VCaP (cell line): ENCODE measurements at regions not wholly inside any gene's neighbourhood (a gene's known extent, or its start where the extent isn't known, plus 50 kb on each side); places are given as distances from the start of the nearest gene placed in this dataset.

Experiments
- H3K27ac ChIP-seq: fragments of 450-650 bp; 2 replicates; pipeline ENCODE4 v1.5.1; 2017
- TF ChIP-seq, protein P1 (sequence below): fragments of 450-650 bp; conservative IDR thresholded peaks from 2 replicates; pipeline ENCODE4 v1.5.1; 2017; ENCODE audit warnings: mild to moderate bottlenecking, moderate library complexity

DNA sequence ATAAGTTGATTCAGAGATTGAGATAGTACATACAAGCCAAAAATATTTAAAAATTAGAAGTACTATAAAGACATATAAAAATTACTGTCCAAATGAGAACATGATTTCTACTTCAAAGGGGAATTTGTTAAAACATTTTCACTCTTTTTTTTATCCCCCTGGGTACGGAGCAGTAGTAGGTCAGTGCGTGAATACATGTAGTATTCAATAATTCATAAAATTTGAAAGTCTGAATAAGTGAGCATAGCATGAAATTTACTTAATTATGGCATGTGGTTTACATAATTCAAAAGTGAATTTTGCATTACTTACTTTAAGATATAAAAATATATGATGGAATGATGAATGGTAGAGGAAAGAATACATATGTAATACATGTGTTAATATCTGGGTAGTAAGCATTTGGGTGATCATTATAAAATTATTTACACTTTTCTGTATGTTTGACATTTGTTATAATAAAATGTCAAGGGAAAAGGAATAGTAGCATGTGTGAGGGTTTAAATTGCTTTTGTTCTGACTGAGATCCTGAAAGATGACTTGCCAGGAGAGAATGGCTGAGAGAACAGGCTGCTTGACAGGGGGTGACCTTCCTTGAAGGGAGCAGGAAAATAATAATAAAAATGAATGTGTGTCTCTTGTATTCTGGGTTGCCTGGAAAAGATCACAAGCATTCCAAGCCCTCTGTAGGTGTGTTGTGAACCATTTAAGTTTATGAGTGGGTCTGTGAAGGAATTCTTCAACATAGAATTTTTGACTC, 1178.8 kb downstream of the ZPLD1 start:
- TF ChIP-seq, protein P1, sequence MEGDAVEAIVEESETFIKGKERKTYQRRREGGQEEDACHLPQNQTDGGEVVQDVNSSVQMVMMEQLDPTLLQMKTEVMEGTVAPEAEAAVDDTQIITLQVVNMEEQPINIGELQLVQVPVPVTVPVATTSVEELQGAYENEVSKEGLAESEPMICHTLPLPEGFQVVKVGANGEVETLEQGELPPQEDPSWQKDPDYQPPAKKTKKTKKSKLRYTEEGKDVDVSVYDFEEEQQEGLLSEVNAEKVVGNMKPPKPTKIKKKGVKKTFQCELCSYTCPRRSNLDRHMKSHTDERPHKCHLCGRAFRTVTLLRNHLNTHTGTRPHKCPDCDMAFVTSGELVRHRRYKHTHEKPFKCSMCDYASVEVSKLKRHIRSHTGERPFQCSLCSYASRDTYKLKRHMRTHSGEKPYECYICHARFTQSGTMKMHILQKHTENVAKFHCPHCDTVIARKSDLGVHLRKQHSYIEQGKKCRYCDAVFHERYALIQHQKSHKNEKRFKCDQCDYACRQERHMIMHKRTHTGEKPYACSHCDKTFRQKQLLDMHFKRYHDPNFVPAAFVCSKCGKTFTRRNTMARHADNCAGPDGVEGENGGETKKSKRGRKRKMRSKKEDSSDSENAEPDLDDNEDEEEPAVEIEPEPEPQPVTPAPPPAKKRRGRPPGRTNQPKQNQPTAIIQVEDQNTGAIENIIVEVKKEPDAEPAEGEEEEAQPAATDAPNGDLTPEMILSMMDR, result no peak
- H3K27ac ChIP-seq, result no peak overlapping the region

DNA sequence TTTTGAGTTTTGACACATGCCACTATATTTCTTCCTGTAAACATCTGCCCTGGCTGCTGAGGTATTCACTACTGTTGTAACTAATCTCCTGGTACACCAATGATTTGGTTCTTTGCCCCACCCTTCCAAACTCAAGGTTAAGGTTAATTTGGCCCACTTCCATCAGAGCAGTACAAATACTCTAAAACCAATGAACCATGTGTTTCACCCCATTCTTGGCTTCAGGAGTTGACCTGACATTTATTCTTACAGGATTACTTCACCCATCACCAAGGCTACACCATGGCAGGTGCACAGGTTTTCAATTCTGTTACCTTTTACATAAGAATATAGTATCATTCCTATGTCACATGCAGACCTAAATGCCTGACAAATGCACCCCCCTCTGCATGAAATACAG, 1179.9 kb downstream of the ZPLD1 start:
- no peak overlapping the region for H3K27ac ChIP-seq
- TF ChIP-seq, protein P1, result no peak

DNA sequence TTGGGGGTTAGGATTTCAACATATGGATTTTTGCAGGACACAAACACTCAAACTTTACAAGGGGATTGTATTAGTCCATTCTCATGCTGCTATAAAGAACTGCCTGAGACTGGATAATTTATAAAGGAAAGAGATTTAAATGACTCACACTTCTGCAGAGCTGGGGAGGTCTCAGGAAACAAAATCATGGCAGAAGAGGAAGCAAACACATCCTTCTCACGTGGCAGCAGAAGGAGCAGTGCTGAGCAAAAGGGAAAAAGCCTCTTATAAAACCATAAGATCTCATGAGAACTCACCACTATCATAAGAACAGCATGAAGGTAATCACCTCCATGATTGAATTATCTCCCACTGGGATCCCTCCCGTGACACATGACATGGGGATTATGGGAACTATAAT, 1183.1 kb downstream of the ZPLD1 start:
- TF ChIP-seq, protein P1, result no peak
- no peak overlapping the region for H3K27ac ChIP-seq

DNA sequence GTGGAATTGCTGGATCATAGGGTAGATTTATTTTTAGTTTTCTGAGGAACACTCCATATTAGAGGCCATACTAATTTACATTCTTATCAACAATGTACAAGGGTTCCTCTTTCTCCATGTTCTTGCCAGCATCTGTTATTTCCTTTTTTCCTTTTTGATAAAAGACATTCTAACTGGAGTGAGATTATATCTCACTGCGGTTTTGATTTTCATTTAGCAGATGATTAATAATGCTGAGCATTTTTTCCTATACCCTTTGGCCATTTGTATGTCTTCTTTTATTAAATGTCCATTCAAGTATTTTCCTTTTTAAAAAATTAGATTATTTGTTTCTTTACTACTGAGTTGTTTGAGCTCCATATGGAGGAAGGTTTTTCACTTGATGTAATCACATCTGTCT, 1189.5 kb downstream of the ZPLD1 start:
- TF ChIP-seq, protein P1, result no peak
- no peak overlapping the region for H3K27ac ChIP-seq

DNA sequence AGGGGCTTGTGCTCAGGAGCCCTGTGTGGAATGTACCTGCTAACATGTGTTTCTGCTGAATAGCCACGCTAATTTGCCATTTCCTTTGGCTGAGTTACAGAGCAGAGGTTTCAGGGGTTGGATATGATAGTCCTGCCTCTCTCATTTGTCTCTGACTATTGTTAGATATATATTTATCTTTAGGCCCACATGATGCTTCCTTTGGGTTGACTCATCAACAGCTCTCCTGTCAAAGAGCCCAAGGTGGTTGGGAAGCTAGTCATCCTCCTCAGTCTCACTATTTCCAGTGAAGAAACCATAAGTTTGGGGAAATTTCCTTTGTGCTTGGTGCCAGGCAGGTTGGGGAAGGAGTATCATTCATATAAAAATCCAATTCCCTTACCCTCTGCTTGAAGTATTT, 1194.6 kb downstream of the ZPLD1 start:
- no peak overlapping the region for H3K27ac ChIP-seq
- TF ChIP-seq, protein P1, result no peak

DNA sequence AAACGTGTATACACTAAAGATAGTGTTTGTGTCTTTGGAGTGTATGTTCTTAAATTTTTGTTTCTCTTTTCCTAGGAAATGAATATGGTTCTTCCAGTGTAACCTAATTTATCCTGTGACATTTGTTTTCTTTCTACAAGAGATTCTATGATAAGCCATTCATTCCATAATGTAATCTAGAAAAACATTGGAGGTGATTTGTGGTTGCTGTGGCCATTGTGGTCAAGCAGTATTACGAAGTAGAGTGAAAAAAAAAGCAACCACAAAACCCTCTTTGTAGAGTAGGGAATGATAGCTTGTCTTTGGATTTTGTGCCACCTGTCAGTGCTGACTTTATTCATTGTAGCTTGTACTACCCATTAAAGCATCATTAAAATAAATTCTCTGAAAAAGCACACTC, 1209.6 kb downstream of the ZPLD1 start:
- TF ChIP-seq, protein P1, result no peak
- H3K27ac ChIP-seq, result no peak overlapping the region

DNA sequence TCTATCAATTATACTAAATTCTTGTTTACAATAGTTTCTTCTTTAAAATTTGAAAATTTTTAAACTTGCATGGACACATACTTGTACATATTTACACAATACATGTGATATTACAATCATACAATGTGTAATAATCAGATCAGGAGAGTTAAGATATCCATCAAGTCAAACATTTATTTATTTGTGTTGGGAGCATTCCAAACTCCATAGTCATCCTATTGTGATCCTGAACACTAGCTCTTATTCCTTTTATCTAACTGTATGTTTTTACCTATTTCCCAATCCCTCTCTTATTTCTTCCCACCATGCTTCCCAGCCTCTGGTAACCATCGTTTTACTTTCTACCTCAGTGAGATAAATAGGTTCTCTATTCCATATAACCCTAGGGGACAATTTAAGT, 1219.2 kb downstream of the ZPLD1 start:
- TF ChIP-seq, protein P1, result no peak
- H3K27ac ChIP-seq, result peak overlapping the region; percentile 14
